Psoas muscle (tissue), 7 donors: ENCODE measurements at regions not wholly inside any gene's neighbourhood (a gene's known extent, or its start where the extent isn't known, plus 50 kb on each side); places are given as distances from the start of the nearest gene placed in this dataset.

Experiments
- ATAC-seq, 4 donors: fragments of 200-7000 bp; cut with Tn5 transposase; one replicate each; pipeline ENCODE4 v1.9.1; 2020; ENCODE audit warnings: moderate library complexity in 3 of 4, mild to moderate bottlenecking in 2 of 4
- DNase-seq, 2 donors: peaks; one replicate each; pipeline ENCODE4 v3.0.0-alpha.2; 2020
- H3K27ac ChIP-seq: fragments of 200-600 bp; one replicate; pipeline ENCODE4 v1.8.0; 2022
- H3K27me3 ChIP-seq, 3 donors: fragments of 200-600 bp in 1 of 3; one replicate each; pipeline versions ENCODE4 v1.6.1 to v1.8.0; 2013 to 2022; ENCODE audit warnings: low read length in 2 of 3, mild to moderate bottlenecking in 2 of 3, moderate library complexity in 1 of 3; ENCODE audit not compliant: insufficient read depth in 3 of 3
- H3K36me3 ChIP-seq, 2 donors: fragments of 200-600 bp in 1 of 2; one replicate each; pipeline versions ENCODE4 v1.6.1 to v1.8.0; 2013 to 2022; ENCODE audit warnings: low read depth in 1 of 2, mild to moderate bottlenecking in 1 of 2, moderate library complexity in 1 of 2; ENCODE audit not compliant: insufficient read depth in 1 of 2
- H3K4me1 ChIP-seq: fragments of 200-600 bp; one replicate; pipeline ENCODE4 v1.8.0; 2022
- H3K4me3 ChIP-seq: fragments of 200-600 bp; one replicate; pipeline ENCODE4 v1.8.0; 2022; ENCODE audit warnings: mild to moderate bottlenecking
- H3K9me3 ChIP-seq: fragments of 200-600 bp; one replicate; pipeline ENCODE4 v1.8.0; 2022
- CTCF ChIP-seq: fragments of 200-600 bp; IDR thresholded peaks from one replicate; pipeline ENCODE4 v1.8.0; 2022; ENCODE audit warnings: antibody characterized with exemption
- WGBS, 3 donors: extraction: QIAGEN DNeasy Blood & Tissue Kit; methylation state at CpG; one replicate each; pipeline versions ENCODE4 v1.1.6 to v1.1.7; 2013; 5-methylcytosine and 5-hydroxymethylcytosine counted together
- intact Hi-C, 2 donors: fragments of 100-400 bp; cut with DNase I; formaldehyde crosslinking; loops; one replicate each; pipeline versions ENCODE4 v1.11.0 to v1.14.2; 2022
- donor health status: healthy with polysubstance abuse.
- donor health status: DM: no; HTN: no; CAD: no; lungs with moderate emphysema.
- donor health status: Bipolar disorder and iron deficiency.
- donor health status: healthy.
- donor health status: DM: yes; HTN: yes; CAD: no.
- donor health status: DM: no; HTN: no; CAD: no.
- donor health status: DM: yes; HTN: yes; CAD: no.

- no peaks in the 10 kb centered on the region for H3K27me3 ChIP-seq
- 16 to 34% (median 30%) methylated on average over 2 of the region's 2 CpGs for WGBS, 3 donors
- H3K4me3 ChIP-seq, result no peak overlapping the region
- H3K36me3 ChIP-seq, result no peaks in the 10 kb centered on the region
- intact Hi-C loops, result no loop called here
- no peak for ATAC-seq
- no peak overlapping the region for H3K27ac ChIP-seq
- no peak for DNase-seq
- TF ChIP-seq CTCF, result no peak
- no peaks in the 10 kb centered on the region for H3K9me3 ChIP-seq
- no peaks in the 10 kb centered on the region for H3K4me1 ChIP-seq
Measured at GRCh38 chr13:107585469-107586180, 629.7 kb downstream of the LIG4 start.

- intact Hi-C loops, result no loop called here
- no peak overlapping the region for H3K4me3 ChIP-seq
- ATAC-seq, result no peak
- H3K4me1 ChIP-seq, result no peaks in the 10 kb centered on the region
- no peaks in the 10 kb centered on the region for H3K9me3 ChIP-seq
- DNase-seq, result no peak
- WGBS, 3 donors, result 71 to 79% (median 78%) methylated on average over 4 of the region's 4 CpGs
- H3K36me3 ChIP-seq, result no peaks in the 10 kb centered on the region
- no peak for TF ChIP-seq CTCF
- no peaks in the 10 kb centered on the region for H3K27me3 ChIP-seq
- no peak overlapping the region for H3K27ac ChIP-seq
Measured at GRCh38 chr13:107582171-107582570, 633.2 kb downstream of the LIG4 start.

GRCh38 chr13:107580741-107581412 is 634.5 kb downstream of the LIG4 start:
- no peaks in the 10 kb centered on the region for H3K27me3 ChIP-seq
- H3K36me3 ChIP-seq, result no peaks in the 10 kb centered on the region
- DNase-seq (no peak), ATAC-seq (no peak)
- WGBS, 3 donors, result 73 to 77% (median 75%) methylated on average over 9 of the region's 9 CpGs
- H3K27ac ChIP-seq, result no peak overlapping the region
- no peaks in the 10 kb centered on the region for H3K9me3 ChIP-seq
- no peaks in the 10 kb centered on the region for H3K4me1 ChIP-seq
- no peak for TF ChIP-seq CTCF
- intact Hi-C loops, result no loop called here
- H3K4me3 ChIP-seq, result no peak overlapping the region

- ATAC-seq (no peak), DNase-seq (no peak)
- no peak for TF ChIP-seq CTCF
- H3K36me3 ChIP-seq, result no peaks in the 10 kb centered on the region
- WGBS, 3 donors, result 24 to 33% (median 26%) methylated on average over 1 of the region's 1 CpG
- intact Hi-C loops, result no loop called here
- no peaks in the 10 kb centered on the region for H3K9me3 ChIP-seq
- H3K4me3 ChIP-seq, result no peak overlapping the region
- no peaks in the 10 kb centered on the region for H3K27me3 ChIP-seq
- no peaks in the 10 kb centered on the region for H3K4me1 ChIP-seq
- H3K27ac ChIP-seq, result no peak overlapping the region
Measured at GRCh38 chr13:107576430-107576829, 638.9 kb downstream of the LIG4 start.
